Lower lobe of right lung (tissue), 2 donors: ENCODE measurements at regions not wholly inside any gene's neighbourhood (a gene's known extent, or its start where the extent isn't known, plus 50 kb on each side); places are given as distances from the start of the nearest gene placed in this dataset.

ENCODE experiments used
- ATAC-seq, 2 donors: fragments of 200-7000 bp; cut with Tn5 transposase; one replicate each; pipeline ENCODE4 v1.9.1; 2020 to 2022; ENCODE audit warnings: mild to moderate bottlenecking in 2 of 2, moderate library complexity in 2 of 2
- DNase-seq: peaks from one replicate; pipeline ENCODE4 v3.0.0-alpha.2; 2020
- H3K27ac ChIP-seq: fragments of 200-600 bp; one replicate; pipeline ENCODE4 v1.8.0; 2022
- H3K27me3 ChIP-seq: fragments of 200-600 bp; one replicate; pipeline ENCODE4 v1.8.0; 2022; ENCODE audit warnings: low read depth
- H3K36me3 ChIP-seq: fragments of 200-600 bp; one replicate; pipeline ENCODE4 v1.8.0; 2022; ENCODE audit warnings: mild to moderate bottlenecking
- H3K4me1 ChIP-seq: fragments of 200-600 bp; one replicate; pipeline ENCODE4 v1.8.0; 2022
- H3K4me3 ChIP-seq: fragments of 200-600 bp; one replicate; pipeline ENCODE4 v1.8.0; 2022; ENCODE audit warnings: mild to moderate bottlenecking
- H3K9me3 ChIP-seq: fragments of 200-600 bp; one replicate; pipeline ENCODE4 v1.8.0; 2022
- CTCF ChIP-seq: fragments of 200-600 bp; IDR thresholded peaks from one replicate; pipeline ENCODE4 v1.8.0; 2022; ENCODE audit warnings: antibody characterized with exemption, mild to moderate bottlenecking
- intact Hi-C: fragments of 100-400 bp; cut with DNase I; formaldehyde crosslinking; loops from one replicate; pipeline ENCODE4 v1.11.0; 2022
- donor health status: DM: no; HTN: yes; CAD: no; lungs with severe emphysema.

DNA sequence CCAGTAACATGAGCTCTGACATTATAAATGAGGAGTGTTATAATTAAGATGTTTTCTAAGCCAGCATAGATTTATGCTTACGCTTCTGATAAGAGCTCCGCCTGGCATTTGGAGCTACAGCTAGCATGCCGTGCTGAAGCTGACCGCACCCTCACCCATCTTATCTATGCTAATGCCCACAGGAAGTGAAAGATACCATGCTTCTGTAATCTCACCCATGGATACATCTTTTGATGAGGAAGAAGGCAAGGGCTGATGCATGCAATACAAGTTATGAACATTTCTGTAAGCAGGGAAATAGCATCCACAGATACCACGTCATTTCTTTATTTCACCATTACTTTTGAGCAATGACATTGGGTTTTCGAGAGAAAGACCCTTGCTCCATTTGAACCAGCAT lies 82.3 kb downstream of the ARL4C start:
- no peaks in the 10 kb centered on the region for H3K36me3 ChIP-seq
- H3K27ac ChIP-seq = no peak overlapping the region
- no peaks in the 10 kb centered on the region for H3K27me3 ChIP-seq
- ATAC-seq (no peak), DNase-seq (no peak)
- H3K4me3 ChIP-seq = no peak overlapping the region
- intact Hi-C loops = no loop called here
- no peaks in the 10 kb centered on the region for H3K4me1 ChIP-seq
- TF ChIP-seq CTCF = no peak
- H3K9me3 ChIP-seq = no peaks in the 10 kb centered on the region

DNA sequence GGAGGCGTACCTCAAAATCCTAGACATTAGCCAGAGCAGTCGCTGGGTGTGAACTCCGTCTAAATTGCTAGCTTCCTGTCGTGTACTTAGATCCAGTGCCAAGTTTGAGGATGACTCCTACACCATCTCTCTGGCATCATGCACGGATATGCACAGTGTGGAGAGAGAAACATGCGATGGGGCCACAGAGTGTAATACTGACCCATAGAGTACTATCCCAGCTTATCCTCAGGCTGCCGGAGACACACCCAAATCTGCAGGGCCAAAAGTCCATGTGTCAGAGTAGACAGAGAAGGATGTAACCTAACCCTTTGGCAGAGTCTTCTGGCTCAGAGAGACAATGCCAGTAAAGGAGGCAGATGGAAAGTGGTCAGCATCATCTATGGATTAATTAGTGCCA lies 84.2 kb downstream of the ARL4C start:
- ATAC-seq = no peak
- no peaks in the 10 kb centered on the region for H3K9me3 ChIP-seq
- intact Hi-C loops = no loop called here
- no peaks in the 10 kb centered on the region for H3K27me3 ChIP-seq
- no peak for TF ChIP-seq CTCF
- H3K27ac ChIP-seq = no peak overlapping the region
- no peak for DNase-seq
- no peak overlapping the region for H3K4me3 ChIP-seq
- H3K36me3 ChIP-seq = no peaks in the 10 kb centered on the region
- H3K4me1 ChIP-seq = no peaks in the 10 kb centered on the region

DNA sequence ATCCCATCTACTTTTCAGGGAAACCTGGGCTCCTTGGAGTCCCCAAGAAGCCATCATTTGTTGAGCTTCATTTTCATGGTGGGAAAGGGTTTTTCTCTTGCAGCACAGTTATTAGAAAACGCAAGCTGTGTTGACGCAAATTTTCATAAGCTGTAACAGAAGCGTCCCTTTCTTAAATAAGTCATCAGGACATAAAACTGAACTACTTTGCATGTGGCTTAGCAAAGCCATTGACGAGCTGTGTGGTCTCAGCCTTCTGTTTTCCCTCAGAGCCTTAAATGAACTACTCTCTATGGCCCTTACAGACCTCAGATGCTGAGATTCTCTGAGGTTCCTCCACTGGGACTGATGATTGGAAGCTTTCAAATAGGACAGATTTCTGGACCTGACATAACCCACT lies 85.1 kb downstream of the ARL4C start:
- no peak for DNase-seq
- H3K27ac ChIP-seq = no peak overlapping the region
- no peaks in the 10 kb centered on the region for H3K27me3 ChIP-seq
- H3K4me3 ChIP-seq = no peak overlapping the region
- intact Hi-C loops = no loop called here
- H3K9me3 ChIP-seq = no peaks in the 10 kb centered on the region
- no peak for ATAC-seq
- TF ChIP-seq CTCF = no peak
- no peaks in the 10 kb centered on the region for H3K4me1 ChIP-seq
- no peaks in the 10 kb centered on the region for H3K36me3 ChIP-seq

- Histone ChIP-seq H3K27ac (no peak overlapping the region), H3K27me3 (no peaks in the 10 kb centered on the region), H3K9me3 (no peaks in the 10 kb centered on the region), H3K4me1 (no peaks in the 10 kb centered on the region), H3K36me3 (no peaks in the 10 kb centered on the region), H3K4me3 (no peak overlapping the region)
- no peak for TF ChIP-seq CTCF
- intact Hi-C loops = no loop called here
- ATAC-seq = no peak
- no peak for DNase-seq
Measured at GRCh38 chr2:234410526-234410925, 86.4 kb downstream of the ARL4C start.

- Histone ChIP-seq H3K36me3 (no peaks in the 10 kb centered on the region), H3K27me3 (no peaks in the 10 kb centered on the region), H3K4me3 (no peak overlapping the region), H3K27ac (no peak overlapping the region), H3K9me3 (no peaks in the 10 kb centered on the region), H3K4me1 (peaks cover 8% of the 10 kb centered on the region)
- TF ChIP-seq CTCF = no peak
- DNase-seq (no peak), ATAC-seq (no peak)
- intact Hi-C loops = no loop called here
Measured at GRCh38 chr2:234409590-234409989, 87.3 kb downstream of the ARL4C start.

DNA sequence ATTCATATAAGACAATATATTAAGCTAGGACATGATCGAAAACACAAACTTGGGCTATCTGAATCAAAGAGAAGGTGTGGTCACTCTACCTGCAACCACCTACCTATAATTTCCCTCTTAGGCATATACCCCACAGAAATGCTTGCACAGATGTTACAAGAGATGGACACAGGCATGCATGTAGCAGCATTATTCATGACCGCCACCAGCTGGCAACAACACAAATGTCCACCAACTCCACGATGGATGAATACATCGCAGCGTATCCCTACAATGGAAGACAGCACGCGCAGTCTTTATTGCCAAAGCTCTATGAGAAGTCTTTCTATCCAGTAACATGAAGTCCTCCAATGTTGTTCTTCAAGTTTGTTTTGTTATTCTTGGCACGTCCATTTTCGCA lies 90.8 kb downstream of the ARL4C start:
- Histone ChIP-seq H3K36me3 (no peaks in the 10 kb centered on the region), H3K9me3 (no peaks in the 10 kb centered on the region), H3K27ac (no peak overlapping the region), H3K4me1 (peaks cover 8% of the 10 kb centered on the region), H3K4me3 (no peak overlapping the region), H3K27me3 (no peaks in the 10 kb centered on the region)
- intact Hi-C loops = no loop called here
- ATAC-seq = no peak
- TF ChIP-seq CTCF = no peak
- no peak for DNase-seq
